NCI-H146 treated with DMSO at 0.1 percent for 48 hours (cell line): ENCODE measurements at regions not wholly inside any gene's neighbourhood (a gene's known extent, or its start where the extent isn't known, plus 50 kb on each side); places are given as distances from the start of the nearest gene placed in this dataset.

ENCODE experiments used
- DNase-seq: peaks from one replicate; lab custom pipeline; 2025; ENCODE audit not compliant: unreplicated experiment; lab: John Stamatoyannopoulos, UW

- DNase-seq: no peak
These were observed 100.6 kb downstream of the LIPG start for GRCh38 chr18:49662506-49662905.

DNA sequence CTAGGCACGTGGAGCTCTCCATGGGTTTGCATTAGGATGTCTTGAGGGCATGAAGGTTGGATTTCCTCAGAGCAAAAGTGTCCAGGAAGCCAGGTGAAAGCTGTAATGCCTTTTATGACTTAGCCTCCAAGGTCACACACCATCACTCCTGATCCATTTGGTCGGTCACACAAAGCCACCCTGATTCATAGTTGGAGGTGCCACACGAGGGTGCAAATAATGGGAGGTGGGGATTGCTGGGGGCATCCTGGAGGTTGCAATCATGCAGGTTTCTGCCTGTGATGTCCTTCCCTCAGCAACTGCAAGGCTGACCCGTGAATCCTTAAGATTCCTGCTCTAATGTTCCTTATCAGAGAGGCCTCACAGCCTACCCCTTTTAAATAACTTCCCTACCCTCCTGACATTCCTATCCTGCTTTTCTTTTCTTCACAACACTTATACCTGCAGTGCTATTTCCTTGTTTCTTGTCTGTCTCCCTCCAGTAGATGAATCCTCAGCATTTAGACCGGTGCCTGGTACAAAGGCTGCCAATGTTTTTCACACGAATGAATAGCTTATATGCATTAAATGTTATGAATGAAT is 97.1 kb downstream of the LIPG start:
- no peak for DNase-seq

DNA sequence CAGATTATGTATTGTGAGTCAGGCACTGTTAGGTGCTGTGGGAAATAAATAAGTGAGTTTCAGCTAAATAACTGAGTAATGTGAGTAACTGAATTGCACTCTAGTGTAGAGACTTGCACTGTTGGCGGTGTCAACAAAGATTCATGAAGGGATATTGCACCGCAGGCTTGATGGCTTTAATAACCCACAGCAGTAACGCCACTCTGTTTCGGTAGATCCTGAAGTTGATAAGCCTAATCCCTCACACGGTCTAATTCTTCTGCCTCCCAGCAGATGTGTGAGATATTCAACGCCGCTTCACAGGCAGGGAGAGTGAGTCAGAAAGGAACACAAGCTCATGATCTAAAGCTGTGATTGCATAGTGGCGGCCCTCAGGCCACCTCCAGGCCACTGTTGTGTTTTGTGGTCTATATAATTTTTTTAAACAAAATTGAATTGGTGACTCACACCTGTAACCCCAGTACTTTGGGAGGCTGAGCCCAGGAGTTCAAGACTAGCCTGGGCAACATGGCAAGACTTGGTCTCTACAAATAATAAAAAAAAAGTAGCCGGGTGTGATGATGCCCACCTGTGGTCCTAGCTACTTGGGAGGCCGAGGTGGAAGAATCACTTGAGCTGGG is 94.3 kb downstream of the LIPG start:
- DNase-seq: no peak

- no peak for DNase-seq
These were observed 93.6 kb downstream of the LIPG start for GRCh38 chr18:49655266-49656072.

DNA sequence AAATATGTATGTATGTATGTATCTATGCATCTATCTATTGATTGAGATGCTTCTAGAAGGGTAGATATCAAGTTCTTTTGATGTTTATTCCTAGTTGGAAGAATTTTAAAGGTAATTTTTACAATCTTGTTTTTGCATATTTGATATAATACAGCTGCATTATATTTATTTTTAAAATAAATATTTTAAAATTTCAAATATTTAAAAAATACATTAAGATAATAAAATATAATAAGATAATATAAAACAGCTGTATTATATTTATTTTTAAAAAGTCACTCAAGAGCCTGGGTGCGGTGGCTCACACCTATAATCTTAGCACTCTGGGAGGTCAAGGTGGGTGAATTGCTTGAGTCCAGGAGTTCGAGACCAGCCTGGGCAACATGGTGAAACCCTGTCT is 92.5 kb downstream of the LIPG start:
- DNase-seq: no peak

DNA sequence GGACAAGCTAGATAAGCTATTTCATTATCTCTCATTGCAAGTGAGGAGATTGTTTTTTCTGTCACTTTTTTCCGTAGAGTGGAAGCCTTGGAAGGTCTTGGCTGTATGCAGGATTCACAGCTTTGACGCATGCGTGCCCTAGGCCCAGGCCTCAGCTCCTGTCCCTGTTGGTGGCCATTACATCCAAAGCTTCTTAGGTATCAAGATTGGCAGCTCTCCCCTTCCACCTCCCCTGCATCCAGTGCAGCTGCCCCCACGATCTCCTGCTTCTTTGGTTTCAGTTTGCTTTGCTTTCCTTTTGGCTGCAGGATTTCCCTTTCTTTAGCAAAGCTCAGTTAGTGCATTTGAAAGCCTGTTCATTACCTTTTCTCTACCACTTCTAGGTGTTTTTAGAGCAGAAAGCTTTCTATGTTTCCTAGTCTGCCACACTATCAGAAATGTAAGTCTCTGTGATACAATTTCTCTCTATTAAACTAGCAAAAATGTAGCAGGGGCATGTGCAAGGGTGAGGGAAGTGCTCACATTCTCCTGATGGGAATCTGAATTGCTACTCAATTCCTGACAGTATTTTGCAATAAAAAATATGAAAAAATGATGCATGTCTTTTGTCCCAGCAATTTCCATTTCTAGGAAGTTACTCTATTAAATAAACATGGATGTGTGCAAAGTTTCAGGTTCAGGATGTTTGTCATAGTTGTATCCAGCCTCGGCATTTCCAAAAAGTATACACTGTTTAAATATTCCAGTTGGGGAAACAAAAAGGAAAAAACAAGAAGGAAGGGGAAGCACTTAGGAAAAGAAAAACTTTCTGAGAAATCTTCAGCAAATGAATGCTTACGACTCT is 91.2 kb downstream of the LIPG start:
- no peak for DNase-seq

DNA sequence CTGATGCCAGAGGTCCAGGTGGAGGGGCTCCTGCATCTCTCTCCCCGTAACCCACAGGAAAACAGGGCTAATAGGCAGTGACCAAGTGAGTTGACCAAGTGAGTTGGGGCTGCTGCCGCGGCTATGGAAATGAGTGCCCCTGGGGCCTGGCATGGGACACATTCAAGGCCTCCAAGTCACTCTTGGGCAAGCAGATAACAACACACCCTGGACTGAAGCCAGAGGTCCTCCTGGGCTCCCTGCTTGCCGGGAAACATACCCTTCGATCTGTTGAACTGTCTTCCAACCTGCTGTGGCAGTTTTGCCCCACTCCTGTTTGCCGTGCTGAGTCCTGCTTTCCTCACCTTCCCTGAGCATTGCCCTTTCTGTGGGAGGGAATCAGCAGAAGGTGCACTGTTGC is 89.2 kb downstream of the LIPG start:
- no peak for DNase-seq

GRCh38 chr18:49650426-49650891 is 88.6 kb downstream of the LIPG start:
- no peak for DNase-seq

DNA sequence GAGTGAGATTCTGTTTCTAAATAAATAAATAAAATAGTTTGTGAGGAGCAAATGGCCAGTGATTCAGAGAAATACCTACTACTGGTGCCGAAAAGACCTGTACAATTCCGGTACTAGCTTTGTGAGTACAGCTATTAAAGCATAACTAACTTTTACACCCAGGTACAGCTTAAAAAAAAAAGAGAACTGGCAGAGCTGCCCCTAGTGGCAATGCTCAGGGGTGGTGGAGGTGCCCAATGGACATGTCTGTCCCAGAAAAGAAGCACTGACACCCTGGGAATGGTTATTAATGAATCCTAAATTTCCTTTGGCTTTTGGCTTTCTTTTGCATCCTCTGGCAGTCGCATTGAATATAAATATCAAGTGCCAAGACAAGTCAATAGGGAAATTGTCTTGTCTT is 87.0 kb downstream of the LIPG start:
- DNase-seq: no peak
